ENCODE measurements at regions not wholly inside any gene's neighbourhood (a gene's known extent, or its start where the extent isn't known, plus 50 kb on each side); places are given as distances from the start of the nearest gene placed in this dataset.

DNA sequence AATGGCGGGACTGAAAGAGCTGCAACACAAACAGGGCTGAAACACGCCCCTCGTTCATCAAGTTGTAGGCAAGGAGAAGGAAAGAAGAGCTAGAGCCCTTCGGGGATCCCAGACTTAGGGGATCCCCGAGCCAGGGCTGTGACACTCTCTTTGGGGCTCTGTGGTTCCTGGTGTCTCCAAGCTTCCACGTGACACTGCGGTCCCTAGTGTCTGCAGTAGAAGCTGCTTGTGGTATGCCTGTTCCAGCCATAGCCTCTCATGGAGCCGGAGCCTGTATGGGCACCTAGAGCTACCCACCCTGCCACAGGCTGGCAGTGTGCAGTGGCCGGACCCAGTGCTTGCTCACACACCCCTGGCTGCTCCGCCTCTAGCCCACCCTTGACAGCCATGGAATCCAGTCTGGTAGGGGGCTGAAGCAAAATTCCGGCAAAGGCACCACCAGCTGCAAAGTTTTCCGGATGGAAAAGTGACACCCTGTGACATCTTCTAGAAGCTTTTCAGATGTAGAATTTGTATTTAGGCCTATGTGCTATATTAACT, 1439.6 kb upstream of the ACO1 start:
- DNase-seq: no peak
- H3K9me3 ChIP-seq: no peaks in the 10 kb centered on the region
- no peak for TF ChIP-seq CTCF (IDR thresholded peaks at IDR 0.05; ENCODE audit: low read depth, low read length)

DNA sequence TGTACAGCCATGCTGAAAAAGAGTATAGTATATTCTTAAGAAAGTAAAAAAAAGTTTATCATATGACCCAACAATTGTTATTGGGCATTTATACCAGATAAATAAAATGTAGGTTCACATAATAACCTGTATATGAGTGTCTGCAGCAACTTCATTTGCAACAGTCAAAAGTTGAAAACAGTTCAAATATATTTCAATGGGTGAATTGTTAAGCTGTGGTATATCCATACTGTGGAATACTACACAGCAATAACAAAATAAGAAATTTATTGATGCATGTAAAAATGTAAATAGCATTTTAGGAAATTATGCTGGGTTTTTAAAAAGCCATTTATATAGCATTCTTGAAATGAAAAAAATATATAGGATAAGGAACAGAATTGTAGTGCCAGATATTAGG, 1420.1 kb upstream of the ACO1 start:
- Histone ChIP-seq H3K36me3 (no peaks in the 10 kb centered on the region), H3K4me3 (ENCODE audit: low read depth, low read length) (no peak overlapping the region), H3K9me3 (no peaks in the 10 kb centered on the region), H3K27me3 (no peaks in the 10 kb centered on the region), H3K4me1 (no peaks in the 10 kb centered on the region)
- TF ChIP-seq CTCF (IDR thresholded peaks at IDR 0.05; ENCODE audit: low read depth, low read length): no peak
- no peak for DNase-seq

More for the DNA sequence above, 1439.6 kb upstream of the ACO1 start:
- Histone ChIP-seq H3K4me1 (no peaks in the 10 kb centered on the region), H3K4me3 (ENCODE audit: low read depth, low read length) (no peak overlapping the region), H3K36me3 (no peaks in the 10 kb centered on the region), H3K27me3 (no peaks in the 10 kb centered on the region)

- peak; percentile 42; the same call in 1 of the 2 replicates for TF ChIP-seq CTCF (IDR thresholded peaks at IDR 0.05; ENCODE audit: low read depth, low read length)
- no peak for DNase-seq
- Histone ChIP-seq H3K36me3 (no peaks in the 10 kb centered on the region), H3K27me3 (no peaks in the 10 kb centered on the region), H3K4me3 (ENCODE audit: low read depth, low read length) (no peak overlapping the region), H3K4me1 (no peaks in the 10 kb centered on the region), H3K9me3 (no peaks in the 10 kb centered on the region)
These were observed 1417.0 kb upstream of the ACO1 start for GRCh38 chr9:30967476-30967875.

DNA sequence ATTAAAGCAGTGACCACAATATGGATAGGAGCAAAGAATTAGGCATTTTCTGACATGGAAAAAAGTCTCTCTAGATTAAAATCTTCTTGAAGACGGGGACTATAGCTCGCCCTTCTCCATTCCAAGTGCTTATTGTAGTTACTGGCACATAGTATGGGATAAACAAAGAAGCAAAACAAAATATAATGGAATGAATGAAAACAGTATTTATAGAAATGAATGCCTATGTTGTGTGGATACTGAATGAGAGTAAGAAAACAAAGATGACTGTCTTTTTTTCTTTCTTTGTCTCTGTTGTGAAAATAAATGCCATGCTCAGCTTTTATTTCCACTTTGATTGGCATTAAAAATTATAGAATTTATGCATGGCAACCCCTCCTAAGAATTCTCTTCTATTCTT, 1414.3 kb upstream of the ACO1 start:
- Histone ChIP-seq H3K4me3 (ENCODE audit: low read depth, low read length) (no peak overlapping the region), H3K36me3 (no peaks in the 10 kb centered on the region), H3K4me1 (no peaks in the 10 kb centered on the region), H3K9me3 (no peaks in the 10 kb centered on the region), H3K27me3 (no peaks in the 10 kb centered on the region)
- no peak for DNase-seq
- no peak for TF ChIP-seq CTCF (IDR thresholded peaks at IDR 0.05; ENCODE audit: low read depth, low read length)

- Histone ChIP-seq H3K4me3 (ENCODE audit: low read depth, low read length) (no peak overlapping the region), H3K36me3 (no peaks in the 10 kb centered on the region), H3K9me3 (no peaks in the 10 kb centered on the region), H3K27me3 (no peaks in the 10 kb centered on the region), H3K4me1 (no peaks in the 10 kb centered on the region)
- no peak for TF ChIP-seq CTCF (IDR thresholded peaks at IDR 0.05; ENCODE audit: low read depth, low read length)
- DNase-seq: no peak
These were observed 1413.6 kb upstream of the ACO1 start for GRCh38 chr9:30970812-30971211.

DNA sequence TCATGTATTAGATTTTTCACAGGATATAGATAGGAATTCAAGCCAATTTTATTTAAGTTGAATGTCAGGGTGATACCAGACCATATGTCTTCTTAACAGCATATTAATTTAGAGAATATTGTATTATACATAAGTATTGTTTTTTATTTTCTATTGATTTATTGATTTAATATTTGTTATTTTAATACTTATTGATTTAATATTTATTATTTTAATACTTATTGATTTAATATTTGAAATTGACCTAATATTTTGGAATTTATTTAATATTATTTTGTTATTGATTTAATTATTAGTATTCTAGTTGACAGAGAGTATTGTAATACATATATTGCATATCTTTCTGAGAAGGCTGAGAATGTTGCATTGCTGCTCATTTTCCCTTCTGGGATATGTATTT, 1411.8 kb upstream of the ACO1 start:
- no peak for DNase-seq
- Histone ChIP-seq H3K4me1 (no peaks in the 10 kb centered on the region), H3K36me3 (no peaks in the 10 kb centered on the region), H3K4me3 (ENCODE audit: low read depth, low read length) (no peak overlapping the region), H3K27me3 (no peaks in the 10 kb centered on the region), H3K9me3 (no peaks in the 10 kb centered on the region)
- no peak for TF ChIP-seq CTCF (IDR thresholded peaks at IDR 0.05; ENCODE audit: low read depth, low read length)
